SK-N-SH treated with all-trans-retinoic acid at 6 μM for 48 hours (cell line): ENCODE measurements at regions not wholly inside any gene's neighbourhood (a gene's known extent, or its start where the extent isn't known, plus 50 kb on each side); places are given as distances from the start of the nearest gene placed in this dataset.

ENCODE experiments used
- PATZ1 ChIP-seq: fragments of 250-450 bp; sonication (Bioruptor Pico); IDR thresholded peaks from 2 replicates; pipeline ENCODE4 v1.8.0; 2020; ENCODE audit warnings: mild to moderate bottlenecking, moderate library complexity, borderline replicate concordance
- RARB ChIP-seq: fragments of 250-450 bp; sonication (Bioruptor Pico); IDR thresholded peaks from 2 replicates; pipeline ENCODE4 v1.8.0; 2021; ENCODE audit warnings: mild to moderate bottlenecking, moderate library complexity
- ZC3H10 ChIP-seq: fragments of 250-450 bp; sonication (Bioruptor Pico); IDR thresholded peaks from 2 replicates; pipeline ENCODE4 v1.5.1; 2021; ENCODE audit warnings: mild to moderate bottlenecking, moderate library complexity
- ZNF565 ChIP-seq: fragments of 450-650 bp; formaldehyde crosslinking; conservative IDR thresholded peaks from 2 replicates; pipeline ENCODE4 v1.5.0; 2020; ENCODE audit warnings: low read depth, mild to moderate bottlenecking, moderate library complexity
- TF ChIP-seq, protein P1 (sequence below): fragments of 250-450 bp; sonication (Bioruptor Pico); IDR thresholded peaks from 2 replicates; pipeline ENCODE4 v1.5.1; 2021; ENCODE audit warnings: mild to moderate bottlenecking, moderate library complexity

- no peak for TF ChIP-seq RARB (CRISPR knock-in tag)
- TF ChIP-seq, protein P1, sequence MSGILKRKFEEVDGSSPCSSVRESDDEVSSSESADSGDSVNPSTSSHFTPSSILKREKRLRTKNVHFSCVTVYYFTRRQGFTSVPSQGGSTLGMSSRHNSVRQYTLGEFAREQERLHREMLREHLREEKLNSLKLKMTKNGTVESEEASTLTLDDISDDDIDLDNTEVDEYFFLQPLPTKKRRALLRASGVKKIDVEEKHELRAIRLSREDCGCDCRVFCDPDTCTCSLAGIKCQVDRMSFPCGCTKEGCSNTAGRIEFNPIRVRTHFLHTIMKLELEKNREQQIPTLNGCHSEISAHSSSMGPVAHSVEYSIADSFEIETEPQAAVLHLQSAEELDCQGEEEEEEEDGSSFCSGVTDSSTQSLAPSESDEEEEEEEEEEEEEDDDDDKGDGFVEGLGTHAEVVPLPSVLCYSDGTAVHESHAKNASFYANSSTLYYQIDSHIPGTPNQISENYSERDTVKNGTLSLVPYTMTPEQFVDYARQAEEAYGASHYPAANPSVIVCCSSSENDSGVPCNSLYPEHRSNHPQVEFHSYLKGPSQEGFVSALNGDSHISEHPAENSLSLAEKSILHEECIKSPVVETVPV (CRISPR knock-in tag): no peak
- no peak for TF ChIP-seq ZC3H10 (CRISPR knock-in tag)
- TF ChIP-seq PATZ1 (CRISPR knock-in tag): no peak
- TF ChIP-seq ZNF565: no peak
Measured at GRCh38 chr16:62832214-62832613, 796.0 kb upstream of the CDH8 start.
